Adipocyte (in vitro differentiated cells): ENCODE measurements at regions not wholly inside any gene's neighbourhood (a gene's known extent, or its start where the extent isn't known, plus 50 kb on each side); places are given as distances from the start of the nearest gene placed in this dataset.
A peak's percentile ranks its signal among the peaks of the same experiment; 100 is the strongest.
"Not testable (repeated sequence)": the region's sequence is repeated elsewhere in the genome, so short reads cannot be mapped to it uniquely, and the experiment has no call there.

Experiments used
- DNase-seq: peaks from one replicate; pipeline ENCODE4 v3.0.0-alpha.2; 2015; ENCODE audit warnings: low read depth
- H3K27me3 ChIP-seq: replicated peaks from 2 replicates; pipeline ENCODE4 v1.7.0; 2013; ENCODE audit warnings: mild to moderate bottlenecking, low read length, moderate library complexity; ENCODE audit not compliant: control insufficient read depth, insufficient read depth
- H3K36me3 ChIP-seq: 2 replicates; pipeline ENCODE4 v1.7.0; 2013; ENCODE audit warnings: low read length, mild to moderate bottlenecking, moderate library complexity; ENCODE audit not compliant: control insufficient read depth, insufficient read depth, severe bottlenecking
- H3K4me1 ChIP-seq: 2 replicates; pipeline ENCODE4 v1.7.0; 2013; ENCODE audit warnings: mild to moderate bottlenecking, low read length, moderate library complexity; ENCODE audit not compliant: control insufficient read depth, insufficient read depth
- H3K4me3 ChIP-seq: 2 replicates; pipeline ENCODE4 v1.7.0; 2013; ENCODE audit warnings: mild to moderate bottlenecking, low read length, moderate library complexity
- H3K9ac ChIP-seq: 2 replicates; pipeline ENCODE4 v1.7.0; 2013; ENCODE audit warnings: mild to moderate bottlenecking, low read length, moderate library complexity
- H3K9me3 ChIP-seq: 2 replicates; pipeline ENCODE4 v1.7.0; 2013; ENCODE audit warnings: mild to moderate bottlenecking, low read length, moderate library complexity; ENCODE audit not compliant: control insufficient read depth

- Histone ChIP-seq H3K27me3 (no peaks in the 10 kb centered on the region), H3K9me3 (peaks cover 1% of the 10 kb centered on the region), H3K4me1 (no peaks in the 10 kb centered on the region), H3K36me3 (no peaks in the 10 kb centered on the region), H3K4me3 (no peak overlapping the region), H3K9ac (no peak overlapping the region)
- DNase-seq: no peak
These were observed 205.3 kb downstream of the NAP1L3 start for GRCh38 chrX:93468075-93468474.

- Histone ChIP-seq H3K36me3 (no peaks in the 10 kb centered on the region), H3K4me1 (no peaks in the 10 kb centered on the region), H3K9ac (no peak overlapping the region), H3K4me3 (no peak overlapping the region), H3K27me3 (no peaks in the 10 kb centered on the region), H3K9me3 (no peaks in the 10 kb centered on the region)
- DNase-seq: no peak
These were observed 207.0 kb downstream of the NAP1L3 start for GRCh38 chrX:93466383-93466782.

- DNase-seq: no peak
- Histone ChIP-seq H3K9ac (no peak overlapping the region), H3K27me3 (no peaks in the 10 kb centered on the region), H3K4me1 (no peaks in the 10 kb centered on the region), H3K4me3 (no peak overlapping the region), H3K9me3 (peaks cover 3% of the 10 kb centered on the region), H3K36me3 (no peaks in the 10 kb centered on the region)
These were observed 212.3 kb downstream of the NAP1L3 start for GRCh38 chrX:93461060-93461459.

GRCh38 chrX:93454509-93454908 is 218.9 kb downstream of the NAP1L3 start:
- Histone ChIP-seq H3K27me3 (no peaks in the 10 kb centered on the region), H3K4me3 (no peak overlapping the region), H3K9me3 (peaks cover 11% of the 10 kb centered on the region), H3K36me3 (no peaks in the 10 kb centered on the region), H3K9ac (no peak overlapping the region), H3K4me1 (no peaks in the 10 kb centered on the region)
- no peak for DNase-seq

- DNase-seq, H3K4me3 ChIP-seq, H3K9ac ChIP-seq, H3K4me1 ChIP-seq, H3K27me3 ChIP-seq, H3K9me3 ChIP-seq, H3K36me3 ChIP-seq: not testable (repeated sequence)
These were observed 238.7 kb downstream of the NAP1L3 start for GRCh38 chrX:93434721-93435120.

- no peak overlapping the region for H3K9ac ChIP-seq
- no peaks in the 10 kb centered on the region for H3K36me3 ChIP-seq
- H3K9me3 ChIP-seq: no peaks in the 10 kb centered on the region
- peaks cover 12% of the 10 kb centered on the region for H3K27me3 ChIP-seq
- no peaks in the 10 kb centered on the region for H3K4me1 ChIP-seq
- no peak overlapping the region for H3K4me3 ChIP-seq
- DNase-seq: no peak
These were observed 244.9 kb downstream of the NAP1L3 start for GRCh38 chrX:93428497-93428896.

- H3K36me3 ChIP-seq: no peaks in the 10 kb centered on the region
- H3K4me3 ChIP-seq: no peak overlapping the region
- DNase-seq: peak; percentile 5
- H3K9ac ChIP-seq: no peak overlapping the region
- H3K4me1 ChIP-seq: no peaks in the 10 kb centered on the region
- H3K27me3 ChIP-seq: peaks cover 29% of the 10 kb centered on the region
- H3K9me3 ChIP-seq: no peaks in the 10 kb centered on the region
These were observed 250.7 kb downstream of the NAP1L3 start for GRCh38 chrX:93422693-93423092.

- no peak overlapping the region for H3K4me3 ChIP-seq
- H3K27me3 ChIP-seq: peaks cover 29% of the 10 kb centered on the region
- DNase-seq: no peak
- no peaks in the 10 kb centered on the region for H3K36me3 ChIP-seq
- no peaks in the 10 kb centered on the region for H3K9me3 ChIP-seq
- H3K4me1 ChIP-seq: no peaks in the 10 kb centered on the region
- H3K9ac ChIP-seq: no peak overlapping the region
These were observed 252.8 kb downstream of the NAP1L3 start for GRCh38 chrX:93420525-93421082.

- Histone ChIP-seq H3K4me3 (no peak overlapping the region), H3K4me1 (no peaks in the 10 kb centered on the region), H3K9ac (no peak overlapping the region), H3K36me3 (no peaks in the 10 kb centered on the region), H3K9me3 (no peaks in the 10 kb centered on the region), H3K27me3 (peaks cover 28% of the 10 kb centered on the region)
- no peak for DNase-seq
These were observed 253.3 kb downstream of the NAP1L3 start for GRCh38 chrX:93420090-93420489.

GRCh38 chrX:93419642-93420041 is 253.7 kb downstream of the NAP1L3 start:
- H3K4me3 ChIP-seq: no peak overlapping the region
- H3K36me3 ChIP-seq: no peaks in the 10 kb centered on the region
- peaks cover 24% of the 10 kb centered on the region for H3K27me3 ChIP-seq
- no peak overlapping the region for H3K9ac ChIP-seq
- H3K9me3 ChIP-seq: no peaks in the 10 kb centered on the region
- no peak for DNase-seq
- no peaks in the 10 kb centered on the region for H3K4me1 ChIP-seq

GRCh38 chrX:93404121-93404520 is 269.3 kb downstream of the NAP1L3 start:
- Histone ChIP-seq H3K4me3 (no peak overlapping the region), H3K27me3 (no peaks in the 10 kb centered on the region), H3K4me1 (no peaks in the 10 kb centered on the region), H3K9ac (no peak overlapping the region), H3K9me3 (peaks cover 14% of the 10 kb centered on the region), H3K36me3 (no peaks in the 10 kb centered on the region)
- no peak for DNase-seq

GRCh38 chrX:93354651-93355050 is 318.7 kb downstream of the NAP1L3 start:
- no peaks in the 10 kb centered on the region for H3K9me3 ChIP-seq
- H3K9ac ChIP-seq: no peak overlapping the region
- DNase-seq: no peak
- H3K27me3 ChIP-seq: no peaks in the 10 kb centered on the region
- no peaks in the 10 kb centered on the region for H3K4me1 ChIP-seq
- H3K4me3 ChIP-seq: no peak overlapping the region
- H3K36me3 ChIP-seq: no peaks in the 10 kb centered on the region
